NCI-H526 treated with DMSO at 0.1 percent for 48 hours (cell line): ENCODE measurements at regions not wholly inside any gene's neighbourhood (a gene's known extent, or its start where the extent isn't known, plus 50 kb on each side); places are given as distances from the start of the nearest gene placed in this dataset.
"Not testable (repeated sequence)": the region's sequence is repeated elsewhere in the genome, so short reads cannot be mapped to it uniquely, and the experiment has no call there.

ENCODE experiments used
- DNase-seq: peaks from one replicate; lab custom pipeline; 2025; lab: John Stamatoyannopoulos, UW

DNA sequence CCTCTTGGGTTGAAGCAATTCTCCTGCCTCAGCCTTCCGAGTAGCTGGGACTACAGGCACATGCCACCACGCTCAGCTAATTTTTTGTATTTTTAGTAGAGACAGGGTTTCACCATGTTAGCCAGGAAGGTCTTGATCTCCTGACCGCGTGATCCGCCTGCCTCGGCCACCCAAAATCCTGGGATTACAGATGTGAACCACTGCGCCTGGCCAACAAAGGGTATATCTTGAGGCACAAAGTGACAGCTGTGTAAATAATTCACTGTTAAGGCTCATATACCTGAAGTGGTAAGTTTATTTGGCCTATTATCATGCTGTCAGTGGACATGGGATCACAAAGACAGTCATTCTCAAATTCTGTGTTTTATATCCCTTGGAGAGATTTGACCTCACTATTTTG lies 688.5 kb upstream of the PCDH20 start:
- not testable (repeated sequence) for DNase-seq

DNA sequence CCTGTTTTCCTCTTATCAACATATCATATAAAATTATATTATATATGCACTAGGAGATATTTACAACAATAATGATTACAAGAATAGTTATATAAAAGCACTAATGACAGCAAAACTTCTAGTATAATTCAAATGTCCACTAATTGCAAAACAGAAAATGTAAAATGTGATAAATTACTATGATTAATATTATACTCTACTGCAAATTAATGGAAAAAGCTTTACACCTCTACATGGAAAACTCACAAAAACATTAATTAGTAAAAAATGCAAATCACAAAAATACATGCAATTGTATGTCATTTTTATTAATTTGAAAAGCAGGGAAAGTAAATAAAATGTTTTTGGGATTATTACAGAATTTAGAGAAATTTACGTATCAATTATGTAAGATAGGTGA lies 681.0 kb upstream of the PCDH20 start:
- no peak for DNase-seq

DNA sequence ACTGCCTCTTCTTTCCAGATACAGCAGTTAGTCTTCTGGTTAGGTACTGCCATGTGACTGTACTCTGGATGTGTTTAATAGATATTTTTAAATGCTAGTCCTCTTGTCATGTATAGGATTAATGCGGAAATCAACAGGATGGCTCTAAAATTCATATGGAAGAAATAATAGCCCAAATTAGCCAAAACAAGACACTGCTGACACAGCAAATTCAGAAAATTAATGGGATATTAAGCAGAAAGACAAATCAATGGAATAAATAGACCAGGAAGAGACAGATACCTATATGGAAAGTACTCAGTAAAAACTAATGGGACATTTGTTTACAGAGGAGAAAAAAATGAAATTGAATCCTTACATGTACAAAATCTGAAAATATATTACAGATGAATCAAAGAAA lies 679.3 kb upstream of the PCDH20 start:
- no peak for DNase-seq

DNA sequence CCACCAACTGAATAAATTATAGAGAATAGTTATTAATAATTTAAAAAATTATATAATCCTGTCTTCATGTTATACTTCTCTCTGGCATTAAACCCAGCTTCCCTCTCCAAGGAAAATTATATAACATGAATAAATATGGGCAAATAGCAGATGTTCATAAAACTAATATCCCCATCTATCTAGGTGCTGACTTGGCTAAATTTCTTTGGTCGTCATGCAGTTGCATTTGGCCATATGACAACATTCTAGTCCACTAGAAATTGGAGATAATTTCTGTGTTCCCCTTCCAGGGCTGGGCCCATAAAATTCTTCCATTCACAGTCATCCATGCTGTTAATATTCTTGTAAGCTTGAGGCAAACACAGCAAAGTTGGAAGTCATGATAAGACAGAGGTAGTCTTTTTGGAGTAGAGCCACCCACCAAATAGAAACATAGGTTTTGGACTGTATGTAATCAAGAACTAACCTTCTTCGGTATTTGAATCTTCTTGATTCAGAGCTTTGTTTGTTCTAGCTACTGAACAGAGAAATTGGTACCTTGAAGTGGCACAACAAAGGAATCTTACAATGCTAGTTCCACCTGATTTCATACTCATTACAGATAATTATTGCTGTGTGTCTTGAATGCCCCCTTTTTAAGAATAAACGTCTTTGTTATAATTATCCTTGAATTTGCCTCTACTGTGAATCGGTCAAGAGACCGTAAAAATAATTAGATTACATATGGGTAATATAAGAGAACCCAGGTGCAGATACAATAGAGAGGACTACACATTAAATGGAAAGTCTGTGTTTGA lies 678.5 kb upstream of the PCDH20 start:
- no peak for DNase-seq

DNA sequence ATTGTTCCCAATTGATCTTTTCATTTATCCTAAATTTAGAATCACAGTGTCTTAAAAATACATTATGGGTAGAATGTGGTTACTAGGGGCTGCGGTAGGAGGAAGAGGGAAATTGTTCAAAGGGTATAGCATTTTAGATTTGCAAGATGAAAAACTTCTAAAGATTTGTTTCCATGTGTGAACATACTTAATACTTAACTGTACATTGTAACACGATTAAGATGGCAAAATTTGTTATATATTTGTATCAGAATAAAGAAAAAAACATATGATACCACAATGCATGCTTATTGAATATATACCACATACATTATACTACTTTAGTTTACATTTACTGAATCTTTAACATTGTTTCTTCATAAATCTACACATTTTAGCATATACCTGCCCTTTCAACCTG lies 677.3 kb upstream of the PCDH20 start:
- DNase-seq: no peak

DNA sequence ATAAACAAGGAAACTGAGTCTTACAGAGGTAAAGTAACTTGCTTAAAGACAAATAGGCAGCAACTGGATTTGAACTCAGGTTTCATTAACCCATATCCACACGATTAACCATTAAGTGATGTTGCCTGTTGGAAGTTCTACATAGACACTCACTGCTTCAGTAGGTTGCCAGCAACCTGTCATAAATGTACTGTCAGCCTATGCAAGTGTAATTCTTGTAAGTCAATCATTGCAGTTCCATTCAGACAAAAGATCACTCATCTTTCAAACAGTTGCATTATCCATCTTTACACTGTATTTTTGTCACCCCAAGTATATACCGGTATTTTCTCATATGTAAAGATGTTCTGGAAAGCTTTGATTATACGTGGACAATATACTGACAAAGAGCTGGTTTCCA lies 676.9 kb upstream of the PCDH20 start:
- DNase-seq: no peak

DNA sequence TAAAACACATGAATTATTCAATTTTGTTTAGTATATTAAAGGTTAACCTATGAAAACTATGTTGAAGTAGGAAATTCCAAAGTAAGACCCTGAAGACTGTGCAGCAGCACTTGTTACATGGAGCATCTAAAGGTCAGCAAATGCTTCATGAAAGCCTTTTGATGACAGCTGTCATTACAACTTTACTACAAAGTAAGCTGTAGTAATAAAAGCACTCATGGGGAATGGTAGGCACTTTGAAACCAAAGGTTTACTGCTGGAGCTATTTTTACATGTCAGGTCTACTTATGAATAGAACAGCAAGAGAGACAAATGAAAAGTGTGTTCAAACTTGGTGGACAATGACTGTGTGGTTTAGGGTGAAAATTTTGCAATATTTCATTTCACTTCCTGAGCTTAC lies 672.5 kb upstream of the PCDH20 start:
- no peak for DNase-seq

DNA sequence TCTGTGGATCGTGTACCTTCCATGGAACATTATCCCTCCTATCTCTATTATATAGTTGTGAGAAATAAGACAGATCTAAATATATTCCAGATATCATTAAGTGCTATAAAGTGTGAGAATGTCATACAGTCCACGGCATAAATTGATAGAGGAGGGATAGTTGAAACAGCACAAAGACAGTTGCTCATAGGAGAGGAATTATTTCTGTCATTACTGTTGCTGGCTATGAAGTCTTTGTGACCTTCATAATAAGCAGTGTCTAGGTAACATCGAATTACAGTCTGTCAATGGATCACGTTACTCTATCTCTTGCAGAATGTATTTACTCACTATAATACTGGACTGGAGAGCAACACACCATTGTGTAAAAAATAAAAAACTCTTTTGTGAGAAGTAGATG lies 671.5 kb upstream of the PCDH20 start:
- no peak for DNase-seq

DNA sequence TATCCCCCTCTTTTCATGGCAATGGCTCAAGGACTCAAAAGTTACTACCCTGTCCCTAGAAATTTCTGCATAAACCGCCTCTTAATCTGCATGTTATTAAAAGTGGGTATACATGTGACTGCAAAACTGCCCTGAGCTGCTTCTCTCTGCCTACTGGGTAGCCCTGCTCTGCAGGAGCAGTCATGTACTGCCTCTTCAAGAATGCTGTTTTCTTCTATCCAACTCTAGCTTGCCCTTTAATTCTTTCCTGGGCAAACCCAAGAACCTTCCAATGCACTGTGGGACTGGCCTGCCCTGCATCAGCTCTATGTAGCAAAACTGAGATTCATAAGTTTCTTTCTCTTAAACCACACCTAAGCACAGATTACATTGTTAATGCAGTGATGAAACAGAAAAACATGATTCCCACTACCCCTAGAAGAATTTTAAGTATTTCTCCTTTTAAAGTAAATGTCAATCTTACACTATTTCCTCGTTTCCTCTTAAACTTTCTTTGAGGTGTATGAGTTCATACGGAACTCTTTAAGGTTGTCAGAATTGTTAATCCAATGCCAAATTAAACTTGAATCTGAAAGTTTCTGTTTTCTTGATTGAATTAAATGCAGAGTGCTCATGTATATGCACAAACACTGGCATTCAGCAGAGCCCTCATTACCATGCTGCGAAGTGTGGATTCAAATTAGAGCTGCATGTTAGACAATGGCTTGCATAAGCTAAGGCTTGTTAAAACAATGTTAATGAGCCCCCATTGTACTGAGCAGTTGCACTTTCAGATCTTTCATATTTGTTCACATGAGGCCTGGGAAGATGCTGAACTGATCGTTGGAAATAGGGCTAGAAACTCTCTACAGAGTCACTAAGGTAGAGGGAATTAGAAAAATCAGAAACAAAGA lies 669.9 kb upstream of the PCDH20 start:
- DNase-seq: no peak

DNA sequence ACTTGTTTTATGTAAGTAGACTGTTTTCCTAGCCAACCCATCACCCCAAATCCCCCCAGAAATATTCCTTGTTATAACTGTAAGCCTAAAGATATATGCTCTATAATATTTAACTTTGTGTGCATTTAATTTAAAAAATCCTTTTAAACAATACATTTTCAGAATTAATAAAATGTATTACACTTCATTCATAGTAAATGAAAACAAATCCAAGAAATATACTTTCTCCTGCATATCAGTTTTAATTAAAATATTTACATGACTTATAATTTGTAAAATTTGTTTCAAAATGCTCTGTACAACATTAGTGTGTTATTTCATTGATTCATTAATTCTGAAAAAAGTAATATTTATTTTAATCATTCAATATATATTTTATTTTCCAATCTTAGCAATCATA lies 669.1 kb upstream of the PCDH20 start:
- DNase-seq: no peak

DNA sequence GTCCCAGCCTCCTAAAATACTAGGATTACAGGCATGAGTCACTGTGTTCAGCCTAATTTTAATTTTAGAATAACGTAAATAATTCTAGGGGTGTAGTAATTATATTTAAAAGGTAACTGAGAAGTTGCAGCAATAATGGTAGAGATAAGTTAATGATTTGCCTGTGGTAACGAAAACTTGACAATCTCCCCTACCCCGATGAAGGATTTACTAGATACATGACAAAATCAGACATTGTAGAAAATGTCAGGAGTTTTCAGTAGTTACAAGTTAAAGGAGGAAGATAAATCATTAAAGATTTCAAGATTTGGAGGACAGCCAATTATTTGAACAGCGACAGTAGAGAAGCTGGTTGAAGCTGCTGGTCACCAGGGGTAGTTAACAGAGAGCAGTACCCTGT lies 652.2 kb upstream of the PCDH20 start:
- DNase-seq: no peak

DNA sequence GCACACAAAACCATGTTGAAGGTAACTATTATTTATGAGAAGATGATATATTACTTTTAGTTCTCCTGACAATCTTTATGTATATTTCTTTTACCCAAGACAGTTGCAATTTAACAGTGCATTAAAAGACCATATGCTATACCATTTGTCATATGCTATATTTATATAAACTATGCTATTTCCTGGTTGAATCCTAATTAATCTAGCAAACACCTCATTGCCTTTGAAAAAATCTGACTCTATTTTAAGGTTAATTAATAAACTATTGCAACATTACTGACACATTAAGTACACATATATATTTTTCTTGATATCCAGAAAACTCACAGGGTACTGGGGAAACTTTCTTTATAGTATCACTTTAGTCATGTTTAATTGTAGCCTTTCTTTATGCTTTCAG lies 649.4 kb upstream of the PCDH20 start:
- DNase-seq: no peak

DNA sequence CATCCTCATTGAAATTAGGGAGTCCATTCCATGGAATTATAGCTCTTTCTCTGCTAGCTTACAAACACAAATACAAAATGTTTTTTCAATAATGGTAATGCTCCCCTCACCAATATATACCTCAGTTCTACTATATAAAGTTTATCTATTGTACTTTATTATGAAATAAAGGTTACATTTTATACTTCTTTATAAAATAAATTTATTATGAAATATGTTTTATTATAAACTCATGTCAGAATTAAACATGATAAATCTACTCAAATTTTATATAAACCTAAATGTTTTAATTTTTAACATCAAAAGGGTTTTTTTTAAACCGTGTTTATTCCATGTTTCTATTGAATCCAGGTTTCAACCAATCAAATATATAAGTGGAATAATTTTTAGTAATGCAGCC lies 646.1 kb upstream of the PCDH20 start:
- DNase-seq: no peak

DNA sequence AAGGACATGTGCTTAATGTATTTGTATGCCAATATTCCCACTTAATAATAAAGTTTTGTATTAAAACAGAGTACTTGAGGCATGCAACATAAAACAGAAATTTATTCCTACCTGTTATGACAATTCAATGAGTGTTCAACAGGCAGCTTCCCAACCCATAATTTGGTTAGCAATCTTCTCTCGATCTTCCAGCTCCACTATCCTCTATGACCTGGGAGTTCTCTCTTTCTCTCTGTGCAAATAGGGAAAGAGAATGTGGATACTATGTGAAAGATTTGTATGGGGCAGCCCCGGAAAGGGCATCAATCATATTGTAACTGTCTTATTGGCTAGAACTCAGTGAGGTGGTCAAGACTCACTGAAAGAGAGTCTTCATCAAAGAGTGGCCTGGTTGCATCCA lies 644.9 kb upstream of the PCDH20 start:
- no peak for DNase-seq

DNA sequence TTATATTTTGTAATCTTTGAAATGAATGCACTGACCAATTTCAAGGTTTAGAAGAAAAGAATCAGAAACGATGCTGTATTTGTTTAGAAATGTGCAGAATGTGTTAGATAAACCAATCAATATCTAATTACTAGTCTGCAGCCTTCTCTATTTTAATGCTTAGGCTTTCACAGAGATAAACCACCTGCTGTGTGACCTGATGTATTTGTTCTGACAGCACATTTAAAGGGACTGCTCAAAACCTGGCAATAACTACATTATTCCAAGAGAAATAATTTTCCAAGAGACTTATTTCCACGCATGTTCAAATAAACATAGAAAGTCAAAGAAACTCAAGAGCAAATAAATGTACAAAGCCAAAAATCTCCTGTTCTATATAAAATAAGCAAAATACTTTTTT lies 641.6 kb upstream of the PCDH20 start:
- DNase-seq: no peak

DNA sequence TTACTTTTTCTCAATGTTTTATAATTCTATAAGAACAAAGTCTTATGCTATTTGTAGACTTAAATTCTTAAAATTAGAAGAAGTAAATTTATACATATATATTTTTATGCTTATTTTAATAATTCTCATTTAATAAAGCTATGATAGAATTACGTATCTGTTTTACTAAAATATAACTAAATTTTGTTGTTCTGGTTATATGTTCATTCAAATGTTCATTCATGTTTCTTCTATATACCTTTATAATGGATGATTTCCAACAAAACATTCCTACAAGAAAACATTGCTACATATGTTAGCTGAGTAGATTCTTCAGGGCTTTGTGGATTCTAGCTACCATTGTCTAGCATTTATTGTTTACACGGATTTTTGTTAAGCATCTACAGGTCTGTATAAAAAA lies 634.3 kb upstream of the PCDH20 start:
- no peak for DNase-seq

DNA sequence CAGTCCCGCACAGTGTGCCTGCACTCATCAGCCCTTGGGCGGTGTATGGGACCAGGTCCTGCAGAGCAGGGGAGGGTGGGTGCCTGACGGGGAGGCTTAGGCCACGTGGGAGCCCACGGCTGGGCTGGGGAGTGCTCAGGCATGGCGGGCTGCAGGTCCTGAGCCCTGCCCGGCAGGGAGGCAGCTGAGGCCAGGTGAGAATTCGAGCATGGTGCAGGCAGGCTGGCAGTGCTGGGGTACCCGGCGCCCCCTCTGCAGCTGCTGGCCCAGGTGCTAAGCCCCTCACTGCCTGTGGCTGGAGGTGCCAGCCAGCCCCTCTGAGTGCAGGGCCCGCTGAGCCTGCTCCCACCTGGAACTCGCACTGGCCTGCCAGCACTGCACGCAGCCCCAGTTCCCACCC lies 630.9 kb upstream of the PCDH20 start:
- no peak for DNase-seq

DNA sequence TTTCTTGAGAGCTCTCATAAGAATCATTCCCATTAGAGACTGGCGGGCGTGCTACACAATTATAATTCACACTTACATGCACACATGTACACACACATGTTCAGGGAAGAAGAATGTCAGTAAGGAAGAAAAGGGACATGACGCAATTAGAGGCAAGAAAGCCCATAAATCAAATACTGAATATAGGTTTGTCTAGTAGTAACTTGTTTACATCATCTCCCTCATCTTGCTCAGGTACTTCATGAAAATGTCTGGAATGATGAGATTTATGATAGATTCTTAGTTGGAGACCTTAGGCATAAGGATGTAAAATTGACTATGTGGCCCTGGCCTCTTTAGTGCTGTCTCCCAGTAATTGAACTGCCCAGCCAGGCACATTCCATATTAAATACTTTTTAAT lies 628.0 kb upstream of the PCDH20 start:
- DNase-seq: no peak

DNA sequence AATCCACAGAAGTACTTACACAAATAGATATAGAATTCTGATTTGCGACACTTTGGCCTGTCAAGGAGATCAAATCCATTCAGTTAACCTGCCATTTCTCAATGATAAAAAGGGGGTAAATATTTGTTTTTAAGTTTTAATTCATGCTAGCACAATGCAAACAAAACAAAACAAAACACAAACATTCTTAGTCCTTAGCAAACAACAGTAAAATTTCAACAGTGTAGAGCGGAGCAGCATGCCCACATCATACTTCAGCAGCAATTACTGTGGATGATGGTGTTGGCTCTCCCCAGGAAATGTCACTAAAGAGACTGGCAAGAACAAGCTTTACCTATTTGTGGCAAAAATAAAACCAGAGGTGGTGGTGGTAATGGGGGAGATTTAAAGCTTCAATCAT lies 625.2 kb upstream of the PCDH20 start:
- DNase-seq: no peak

DNA sequence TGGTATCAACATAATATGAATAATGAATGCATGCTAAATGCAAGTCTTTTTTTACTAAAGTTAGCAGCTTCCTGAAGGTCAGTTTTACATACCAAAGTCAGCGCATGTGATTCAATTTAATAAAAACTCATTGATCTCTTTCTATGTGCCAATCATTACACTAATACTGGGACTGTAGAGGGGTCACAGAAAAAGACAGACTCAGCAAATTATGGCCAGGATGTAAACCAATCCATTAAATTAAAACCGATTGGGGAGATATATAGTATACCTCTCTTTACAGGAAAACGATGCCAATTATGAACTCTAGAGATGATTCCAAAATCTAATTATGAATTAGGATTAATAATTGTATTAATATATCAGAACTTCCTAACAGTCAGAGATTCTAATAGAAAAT lies 624.4 kb upstream of the PCDH20 start:
- DNase-seq: no peak

DNA sequence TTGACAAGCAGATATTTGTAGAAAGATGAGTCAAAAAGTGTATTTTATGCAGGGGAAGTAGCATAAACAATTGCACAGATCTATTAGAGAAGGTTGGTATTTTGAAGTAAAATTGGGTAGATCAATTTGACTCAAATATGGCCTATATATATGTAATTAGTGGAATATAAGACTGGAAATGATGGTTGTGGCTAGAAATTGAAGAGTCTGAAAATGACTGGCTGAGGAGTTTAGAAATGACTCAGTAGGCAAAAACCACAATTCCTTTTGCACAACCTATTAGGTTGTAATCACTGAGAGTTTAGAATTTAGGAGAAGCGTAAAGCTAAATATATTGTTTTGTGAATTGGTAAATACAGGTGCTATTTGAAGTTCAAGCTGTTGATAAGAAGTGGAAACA lies 622.6 kb upstream of the PCDH20 start:
- no peak for DNase-seq

DNA sequence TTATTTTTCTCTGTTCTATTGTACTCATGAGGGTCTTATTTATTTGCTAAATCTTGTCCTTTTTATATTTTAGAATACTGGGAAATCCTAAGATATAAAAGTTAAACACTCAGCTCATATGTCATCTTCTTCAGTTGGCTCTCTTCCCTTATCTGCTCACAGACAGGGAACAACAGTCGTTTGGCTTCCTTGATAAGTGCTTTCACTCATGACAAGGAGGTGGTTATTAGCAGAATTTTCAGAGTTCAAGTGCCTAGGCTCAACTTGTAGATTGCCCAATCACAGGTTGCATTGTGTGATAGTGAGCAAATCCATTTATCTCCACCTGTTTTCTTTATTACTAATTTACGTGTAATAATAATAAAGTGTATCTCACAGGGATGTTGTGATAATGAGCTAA lies 620.3 kb upstream of the PCDH20 start:
- no peak for DNase-seq

DNA sequence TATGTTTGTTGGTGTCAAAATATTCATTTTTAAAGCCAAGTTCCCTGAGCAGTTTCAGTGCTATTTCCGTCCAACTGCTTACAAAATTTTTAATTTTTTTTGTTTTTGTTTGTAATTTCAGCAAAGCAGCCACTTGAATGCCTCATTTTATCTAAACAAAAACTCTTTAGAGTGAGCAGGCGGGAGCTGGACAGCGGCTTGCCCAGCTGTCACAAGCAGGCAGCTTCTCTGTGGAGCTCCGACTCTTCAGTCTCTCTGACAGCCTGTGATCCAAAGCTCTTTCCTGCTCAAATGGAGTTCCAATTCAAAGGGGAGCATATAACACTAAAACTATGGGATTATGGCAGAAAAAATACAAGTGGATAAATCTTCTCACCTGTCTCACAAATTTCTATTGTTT lies 618.3 kb upstream of the PCDH20 start:
- no peak for DNase-seq

DNA sequence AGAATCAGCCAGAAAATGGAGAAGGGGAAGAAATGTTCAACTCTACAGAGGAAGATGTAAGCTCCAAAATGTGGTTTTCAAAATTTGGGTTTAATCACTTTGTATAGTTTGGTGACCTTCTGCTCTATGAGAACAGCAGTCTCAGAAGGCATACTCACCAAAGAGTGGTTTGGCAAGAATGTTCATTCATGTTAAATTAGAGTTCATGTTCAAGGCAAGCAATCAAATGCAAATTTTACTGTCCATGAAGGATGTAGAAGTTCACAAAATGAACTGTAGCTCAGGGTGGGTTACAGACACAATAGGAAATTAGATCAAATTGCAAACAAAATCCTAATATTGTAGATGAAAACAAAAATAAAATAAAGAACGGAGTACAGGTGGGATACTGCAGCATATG lies 606.7 kb upstream of the PCDH20 start:
- no peak for DNase-seq
